NCI-H146 treated with DMSO at 0.1 percent for 48 hours (cell line): ENCODE measurements at regions not wholly inside any gene's neighbourhood (a gene's known extent, or its start where the extent isn't known, plus 50 kb on each side); places are given as distances from the start of the nearest gene placed in this dataset.
"Not testable (repeated sequence)": the region's sequence is repeated elsewhere in the genome, so short reads cannot be mapped to it uniquely, and the experiment has no call there.

Source experiments
- DNase-seq: peaks from one replicate; lab custom pipeline; 2025; ENCODE audit not compliant: unreplicated experiment; lab: John Stamatoyannopoulos, UW

- not testable (repeated sequence) for DNase-seq
Observed at GRCh38 chr15:24139622-24140021, 452.5 kb upstream of the NDN start.

- DNase-seq: not testable (repeated sequence)
Observed at GRCh38 chr15:24145070-24145469, 458.0 kb upstream of the NDN start.

GRCh38 chr15:24146251-24146650, 459.1 kb upstream of the NDN start:
- DNase-seq: no peak

GRCh38 chr15:24150542-24150941, 463.4 kb upstream of the NDN start:
- no peak for DNase-seq

DNA sequence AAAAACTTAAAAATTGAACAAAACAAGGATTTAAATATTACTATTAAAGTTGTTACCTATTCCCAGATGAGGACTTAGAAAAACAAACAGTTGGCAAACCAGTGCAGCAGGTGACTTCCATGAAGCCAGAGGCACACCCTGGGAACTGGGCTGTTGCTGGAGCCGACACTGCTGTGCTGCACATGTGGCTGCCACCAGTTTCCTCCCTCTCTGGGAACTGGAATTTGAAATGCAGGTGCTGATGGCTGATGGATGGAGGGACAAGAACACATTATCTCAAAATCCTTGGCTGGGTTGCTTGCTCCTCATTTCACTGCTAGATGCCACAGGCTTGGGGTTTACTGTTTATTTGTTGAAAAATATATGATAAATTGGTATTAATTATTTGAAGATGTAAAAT, 471.2 kb upstream of the NDN start:
- not testable (repeated sequence) for DNase-seq

DNA sequence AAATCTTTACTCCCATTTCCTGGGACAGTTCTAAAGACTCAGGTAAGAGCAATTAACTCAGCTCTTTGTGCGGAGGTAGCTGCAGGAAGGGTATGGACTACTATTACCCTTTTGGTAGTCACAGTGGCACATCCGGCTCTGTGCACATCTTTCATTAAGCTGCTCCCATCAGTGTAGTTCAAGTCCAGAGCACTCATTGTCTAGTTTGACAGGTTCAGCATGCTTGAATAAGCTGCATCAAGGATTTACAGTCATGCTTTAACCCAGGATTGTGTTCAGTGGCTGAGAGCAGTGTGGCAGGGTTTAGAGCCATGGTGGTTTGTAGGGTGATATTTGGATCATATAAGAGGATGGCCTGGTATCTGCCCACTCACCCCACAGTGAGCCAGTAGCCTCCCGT, 478.4 kb upstream of the NDN start:
- DNase-seq: not testable (repeated sequence)

DNA sequence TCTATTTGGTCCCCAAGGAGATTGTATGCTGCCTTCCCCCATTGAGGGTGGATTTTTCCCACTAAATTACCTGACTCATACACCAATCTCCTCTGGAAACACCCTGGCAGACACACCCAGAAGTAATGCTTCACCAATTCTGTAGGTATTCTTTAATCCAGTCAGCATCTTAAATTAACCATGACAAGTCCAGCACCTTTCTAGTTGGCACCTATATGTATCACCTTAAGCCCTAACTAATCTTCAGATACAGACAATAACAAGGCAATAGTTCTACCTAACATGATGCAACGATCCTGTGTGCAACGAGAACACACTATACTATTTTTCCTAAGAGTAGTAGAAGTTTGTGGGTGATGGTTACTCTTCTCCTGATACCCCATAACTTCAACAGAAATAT, 473.3 kb upstream of the NPAP1 start:
- DNase-seq: not testable (repeated sequence)

- not testable (repeated sequence) for DNase-seq
Observed at GRCh38 chr15:24211742-24212476, 463.7 kb upstream of the NPAP1 start.

GRCh38 chr15:24223739-24224138, 451.8 kb upstream of the NPAP1 start:
- DNase-seq: no peak

- DNase-seq: no peak
Observed at GRCh38 chr15:24224161-24224560, 451.4 kb upstream of the NPAP1 start.

DNA sequence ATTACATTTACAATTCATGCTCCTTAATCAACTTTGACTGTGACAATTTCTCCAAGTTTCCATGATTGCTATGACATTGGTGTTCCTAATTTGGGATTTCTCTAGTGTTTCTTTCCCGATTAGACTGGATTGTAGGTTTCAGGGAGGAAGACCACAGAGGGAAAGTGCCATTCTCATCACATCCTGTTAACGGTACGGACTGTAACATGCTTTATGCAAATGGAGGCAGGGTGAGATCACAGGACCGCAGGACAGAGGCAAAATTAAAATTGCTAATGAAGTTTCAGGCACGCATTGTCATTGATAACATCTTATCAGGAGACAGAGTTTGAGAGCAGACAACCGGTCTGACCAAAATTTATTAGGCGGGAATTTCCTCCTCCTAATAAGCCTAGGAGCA, 446.7 kb upstream of the NPAP1 start:
- DNase-seq: not testable (repeated sequence)

GRCh38 chr15:24233134-24233533, 442.4 kb upstream of the NPAP1 start:
- DNase-seq: not testable (repeated sequence)

DNA sequence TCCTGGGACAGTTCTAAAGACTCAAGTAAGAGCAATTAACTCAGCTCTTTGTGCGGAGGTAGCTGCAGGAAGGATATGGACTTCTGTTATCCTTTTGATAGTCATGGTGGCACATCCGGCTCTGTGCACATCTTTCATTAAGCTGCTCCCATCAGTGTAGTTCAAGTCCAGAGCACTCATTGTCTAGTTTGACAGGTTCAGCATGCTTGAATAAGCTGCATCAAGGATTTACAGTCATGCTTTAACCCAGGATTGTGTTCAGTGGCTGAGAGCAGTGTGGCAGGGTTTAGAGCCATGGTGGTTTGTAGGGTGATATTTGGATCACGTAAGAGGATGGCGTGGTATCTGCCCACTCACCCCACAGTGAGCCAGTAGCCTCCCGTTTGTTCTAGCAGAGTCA, 435.0 kb upstream of the NPAP1 start:
- DNase-seq: not testable (repeated sequence)

GRCh38 chr15:24259106-24259505, 416.5 kb upstream of the NPAP1 start:
- DNase-seq: not testable (repeated sequence)

GRCh38 chr15:24260407-24260806, 415.2 kb upstream of the NPAP1 start:
- not testable (repeated sequence) for DNase-seq

DNA sequence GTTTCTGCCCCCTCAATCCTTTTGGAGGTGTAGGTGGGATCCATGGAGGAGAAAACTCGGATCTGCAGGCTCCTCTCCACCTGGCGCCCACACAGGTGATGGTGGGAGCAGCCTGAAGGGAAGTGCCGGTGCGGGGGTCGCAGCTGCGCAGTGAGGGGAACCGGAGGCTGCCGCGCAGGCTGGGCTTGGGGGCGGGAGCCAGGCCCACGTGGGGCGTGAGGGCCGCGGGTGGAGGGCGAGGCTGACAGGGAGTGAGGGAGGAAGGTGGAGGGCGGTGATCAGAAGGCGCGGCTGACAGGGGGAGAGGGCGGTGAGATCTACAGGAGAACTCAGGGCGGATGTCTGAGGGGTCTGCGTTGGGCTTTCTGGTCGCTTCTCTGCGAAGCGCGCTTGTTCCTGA, 414.7 kb upstream of the NPAP1 start:
- not testable (repeated sequence) for DNase-seq

DNA sequence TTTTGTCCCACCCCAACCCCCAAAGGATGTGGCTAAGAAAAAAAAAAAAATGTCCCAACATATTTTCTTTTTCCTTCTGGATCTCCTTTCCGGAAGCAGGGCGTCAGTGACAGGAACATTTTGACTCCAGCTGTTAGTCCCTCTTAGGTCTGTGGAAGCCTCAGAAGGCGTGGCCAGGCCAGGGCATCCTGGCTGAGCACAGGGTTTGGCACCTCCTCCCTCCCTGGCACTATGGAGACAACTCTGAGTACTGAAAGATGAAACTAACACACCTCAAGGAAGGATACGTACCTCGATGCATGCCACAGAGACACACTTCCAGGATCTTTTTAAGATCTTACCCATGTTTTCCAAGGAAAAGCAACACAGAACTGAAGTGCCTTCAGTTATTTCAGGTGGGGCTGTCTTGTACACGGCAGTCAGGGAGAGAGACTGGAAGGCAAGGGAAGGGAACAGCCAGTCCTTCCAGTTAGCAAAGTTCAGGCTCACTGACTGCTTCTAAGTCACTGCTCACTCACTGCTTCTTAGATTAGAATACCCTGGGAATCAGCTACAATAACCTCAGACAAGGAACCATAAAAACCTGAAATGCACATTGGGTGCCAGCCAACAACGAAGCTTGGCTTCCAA, 406.9 kb upstream of the NPAP1 start:
- not testable (repeated sequence) for DNase-seq

DNA sequence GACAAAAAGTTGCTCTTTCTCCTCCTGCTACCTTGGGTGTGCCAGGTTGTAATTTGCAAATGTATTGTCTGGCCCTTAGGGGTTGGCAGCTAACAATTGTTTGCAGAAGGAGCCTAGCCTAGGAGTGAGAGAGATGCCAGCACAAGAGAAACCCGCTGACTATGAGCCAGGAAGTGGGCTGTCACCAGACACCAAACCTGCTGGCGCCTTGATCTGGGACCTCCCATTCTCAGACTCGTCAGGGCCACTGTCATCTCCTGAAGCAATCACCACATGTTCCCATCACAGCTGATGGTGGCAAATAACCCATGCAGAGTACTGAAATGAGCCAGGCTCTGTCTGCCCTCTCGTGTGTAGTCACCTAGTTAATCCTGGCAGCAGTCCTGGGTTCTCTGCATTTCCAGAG, 406.4 kb upstream of the NPAP1 start:
- no peak for DNase-seq

GRCh38 chr15:24269923-24270322, 405.7 kb upstream of the NPAP1 start:
- DNase-seq: no peak

DNA sequence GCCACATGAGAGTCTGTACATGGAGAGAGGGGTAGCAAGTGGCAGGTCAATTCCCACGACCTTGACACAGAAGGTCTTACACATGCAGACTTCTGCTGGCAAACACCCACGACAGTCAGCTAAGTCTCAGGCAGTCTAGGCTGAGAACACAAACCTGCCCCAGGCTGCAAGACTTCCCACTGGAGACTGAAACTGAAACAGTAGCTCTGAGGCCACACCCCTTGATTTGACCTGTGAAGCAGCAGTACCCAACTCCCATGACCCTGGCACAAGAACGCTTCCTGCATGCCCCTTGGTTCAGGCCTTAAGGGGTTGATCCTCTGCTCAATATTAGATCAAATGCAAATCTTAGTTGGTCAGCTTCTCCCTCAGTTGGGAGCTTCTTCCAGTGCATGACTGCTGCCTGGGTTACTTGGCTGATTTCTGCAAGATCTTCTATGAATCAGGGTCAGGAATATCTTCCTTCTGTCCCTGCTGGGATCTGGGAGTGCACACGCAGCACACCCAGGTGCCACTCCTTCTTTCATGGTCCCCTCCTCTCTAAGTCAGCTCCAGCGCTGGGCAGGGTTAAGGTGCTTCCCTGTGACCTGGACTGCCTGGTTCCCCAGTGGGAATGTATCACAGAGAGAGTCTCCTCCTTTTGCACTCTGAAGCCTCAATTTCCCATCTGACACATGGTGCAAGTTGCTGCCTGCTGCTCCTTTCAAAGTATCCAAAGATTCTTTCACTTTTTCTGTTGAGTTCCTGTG, 403.9 kb upstream of the NPAP1 start:
- DNase-seq: not testable (repeated sequence)

GRCh38 chr15:24292837-24293236, 382.7 kb upstream of the NPAP1 start:
- no peak for DNase-seq

GRCh38 chr15:24300804-24301368, 374.7 kb upstream of the NPAP1 start:
- DNase-seq: not testable (repeated sequence)
